ENCODE measurements at regions not wholly inside any gene's neighbourhood (a gene's known extent, or its start where the extent isn't known, plus 50 kb on each side); places are given as distances from the start of the nearest gene placed in this dataset.

- TF ChIP-seq CTCF (IDR thresholded peaks at IDR 0.05), result no peak
- TF ChIP-seq EP300 (IDR thresholded peaks at IDR 0.05), result no peak
- no peak for TF ChIP-seq POLR2AphosphoS5 (IDR thresholded peaks at IDR 0.05)
- TF ChIP-seq POLR2A (IDR thresholded peaks at IDR 0.05), result no peak
These were observed 415.4 kb upstream of the AUTS2 start for GRCh38 chr7:69182596-69183467.
